Activated T-helper 1 cell treated with anti-CD3 and anti-CD28 coated beads, Interleukin-12 subunit alpha, Interleukin-12 subunit beta, Interleukin-2, Interleukin-4 antibody, amounts not matched to agents 30 ng/mL and 10 ng/mL and 1 ng/mL, durations not matched to agents 14 hours and 24 hours and 36 hours (primary cell): ENCODE measurements at regions not wholly inside any gene's neighbourhood (a gene's known extent, or its start where the extent isn't known, plus 50 kb on each side); places are given as distances from the start of the nearest gene placed in this dataset.

ENCODE experiments used
- DNase-seq: peaks from one replicate; pipeline ENCODE4 v3.0.0; 2021; ENCODE audit warnings: low spot score
- H3K27ac Mint-ChIP-seq: one replicate; pipeline ENCODE4 v1.8.0; 2021; ENCODE audit warnings: mild to moderate bottlenecking, mixed read lengths
- H3K27me3 Mint-ChIP-seq: one replicate; pipeline ENCODE4 v1.8.0; 2022; ENCODE audit warnings: mild to moderate bottlenecking, moderate library complexity, mixed read lengths; ENCODE audit not compliant: insufficient read depth
- H3K36me3 Mint-ChIP-seq: one replicate; pipeline ENCODE4 v1.8.0; 2021; ENCODE audit warnings: low read depth, mixed read lengths
- H3K4me1 Mint-ChIP-seq: one replicate; pipeline ENCODE4 v1.8.0; 2021; ENCODE audit warnings: low read depth, mixed read lengths
- H3K4me3 Mint-ChIP-seq: one replicate; pipeline ENCODE4 v1.8.0; 2021; ENCODE audit warnings: mild to moderate bottlenecking, moderate library complexity, mixed read lengths
- H3K9me3 Mint-ChIP-seq: one replicate; pipeline ENCODE4 v1.8.0; 2021; ENCODE audit warnings: mixed read lengths
- intact Hi-C: fragments of 100-400 bp; cut with micrococcal nuclease; formaldehyde crosslinking; loops from one replicate; pipeline ENCODE4 v1.15.1; 2024

GRCh38 chr5:8600843-8601242, 731.9 kb downstream of the MTRR start:
- H3K36me3 Mint-ChIP-seq, result no peaks in the 10 kb centered on the region
- intact Hi-C loops, result no loop called here
- H3K27ac Mint-ChIP-seq, result no peak overlapping the region
- H3K9me3 Mint-ChIP-seq, result no peaks in the 10 kb centered on the region
- no peak for DNase-seq
- no peak overlapping the region for H3K4me3 Mint-ChIP-seq
- no peaks in the 10 kb centered on the region for H3K4me1 Mint-ChIP-seq
- H3K27me3 Mint-ChIP-seq, result no peaks in the 10 kb centered on the region

GRCh38 chr5:8601831-8602354, 732.9 kb downstream of the MTRR start:
- H3K4me1 Mint-ChIP-seq, result no peaks in the 10 kb centered on the region
- H3K27ac Mint-ChIP-seq, result no peak overlapping the region
- no peak for DNase-seq
- intact Hi-C loops, result no loop called here
- no peaks in the 10 kb centered on the region for H3K9me3 Mint-ChIP-seq
- H3K36me3 Mint-ChIP-seq, result no peaks in the 10 kb centered on the region
- no peak overlapping the region for H3K4me3 Mint-ChIP-seq
- H3K27me3 Mint-ChIP-seq, result no peaks in the 10 kb centered on the region

- no peak overlapping the region for H3K4me3 Mint-ChIP-seq
- H3K27ac Mint-ChIP-seq, result no peak overlapping the region
- H3K9me3 Mint-ChIP-seq, result no peaks in the 10 kb centered on the region
- H3K27me3 Mint-ChIP-seq, result no peaks in the 10 kb centered on the region
- H3K4me1 Mint-ChIP-seq, result no peaks in the 10 kb centered on the region
- no peak for DNase-seq
- no peaks in the 10 kb centered on the region for H3K36me3 Mint-ChIP-seq
- intact Hi-C loops, result no loop called here
Observed at GRCh38 chr5:8606231-8606630, 737.3 kb downstream of the MTRR start.

- DNase-seq, result no peak
- Mint-ChIP-seq H3K9me3 (peaks cover 11% of the 10 kb centered on the region), H3K27me3 (no peaks in the 10 kb centered on the region), H3K27ac (no peak overlapping the region), H3K4me3 (no peak overlapping the region), H3K36me3 (no peaks in the 10 kb centered on the region), H3K4me1 (no peaks in the 10 kb centered on the region)
- intact Hi-C loops, result no loop called here
Observed at GRCh38 chr5:8611067-8611466, 742.1 kb downstream of the MTRR start.

- Mint-ChIP-seq H3K9me3 (peaks cover 11% of the 10 kb centered on the region), H3K36me3 (no peaks in the 10 kb centered on the region), H3K4me3 (no peak overlapping the region), H3K27me3 (no peaks in the 10 kb centered on the region), H3K4me1 (no peaks in the 10 kb centered on the region), H3K27ac (no peak overlapping the region)
- intact Hi-C loops, result no loop called here
- DNase-seq, result no peak
Observed at GRCh38 chr5:8613078-8613685, 744.2 kb downstream of the MTRR start.

- Mint-ChIP-seq H3K27me3 (no peaks in the 10 kb centered on the region), H3K9me3 (peaks cover 11% of the 10 kb centered on the region), H3K36me3 (no peaks in the 10 kb centered on the region), H3K27ac (no peak overlapping the region), H3K4me1 (no peaks in the 10 kb centered on the region), H3K4me3 (no peak overlapping the region)
- DNase-seq, result no peak
- intact Hi-C loops, result no loop called here
Observed at GRCh38 chr5:8615142-8615858, 746.4 kb downstream of the MTRR start.

GRCh38 chr5:8628521-8628920, 759.6 kb downstream of the MTRR start:
- Mint-ChIP-seq H3K27me3 (no peaks in the 10 kb centered on the region), H3K9me3 (peaks cover under 1% of the 10 kb centered on the region), H3K4me1 (no peaks in the 10 kb centered on the region), H3K4me3 (no peak overlapping the region), H3K27ac (no peak overlapping the region), H3K36me3 (no peaks in the 10 kb centered on the region)
- DNase-seq, result no peak
- intact Hi-C loops, result no loop called here

GRCh38 chr5:8633259-8633658, 764.3 kb downstream of the MTRR start:
- no peak overlapping the region for H3K4me3 Mint-ChIP-seq
- no peak overlapping the region for H3K27ac Mint-ChIP-seq
- intact Hi-C loops, result no loop called here
- H3K27me3 Mint-ChIP-seq, result no peaks in the 10 kb centered on the region
- no peaks in the 10 kb centered on the region for H3K4me1 Mint-ChIP-seq
- peaks cover 4% of the 10 kb centered on the region for H3K9me3 Mint-ChIP-seq
- no peak for DNase-seq
- no peaks in the 10 kb centered on the region for H3K36me3 Mint-ChIP-seq

- no peaks in the 10 kb centered on the region for H3K4me1 Mint-ChIP-seq
- no peaks in the 10 kb centered on the region for H3K27me3 Mint-ChIP-seq
- intact Hi-C loops, result no loop called here
- H3K9me3 Mint-ChIP-seq, result peaks cover 7% of the 10 kb centered on the region
- H3K36me3 Mint-ChIP-seq, result no peaks in the 10 kb centered on the region
- no peak overlapping the region for H3K27ac Mint-ChIP-seq
- H3K4me3 Mint-ChIP-seq, result no peak overlapping the region
- no peak for DNase-seq
Observed at GRCh38 chr5:8633696-8634095, 764.7 kb downstream of the MTRR start.

- no peaks in the 10 kb centered on the region for H3K4me1 Mint-ChIP-seq
- H3K9me3 Mint-ChIP-seq, result peaks cover 7% of the 10 kb centered on the region
- intact Hi-C loops, result no loop called here
- no peaks in the 10 kb centered on the region for H3K27me3 Mint-ChIP-seq
- no peak overlapping the region for H3K4me3 Mint-ChIP-seq
- DNase-seq, result no peak
- no peaks in the 10 kb centered on the region for H3K36me3 Mint-ChIP-seq
- H3K27ac Mint-ChIP-seq, result no peak overlapping the region
Observed at GRCh38 chr5:8634219-8634618, 765.3 kb downstream of the MTRR start.

GRCh38 chr5:8641786-8642505, 773.0 kb downstream of the MTRR start:
- peaks cover 14% of the 10 kb centered on the region for H3K9me3 Mint-ChIP-seq
- no peak overlapping the region for H3K27ac Mint-ChIP-seq
- no peak overlapping the region for H3K4me3 Mint-ChIP-seq
- DNase-seq, result no peak
- intact Hi-C loops, result no loop called here
- no peaks in the 10 kb centered on the region for H3K4me1 Mint-ChIP-seq
- no peaks in the 10 kb centered on the region for H3K27me3 Mint-ChIP-seq
- H3K36me3 Mint-ChIP-seq, result no peaks in the 10 kb centered on the region

- Mint-ChIP-seq H3K4me1 (no peaks in the 10 kb centered on the region), H3K27ac (no peak overlapping the region), H3K9me3 (peaks cover 10% of the 10 kb centered on the region), H3K27me3 (no peaks in the 10 kb centered on the region), H3K4me3 (no peak overlapping the region), H3K36me3 (no peaks in the 10 kb centered on the region)
- DNase-seq, result no peak
- intact Hi-C loops, result no loop called here
Observed at GRCh38 chr5:8644377-8644776, 775.4 kb downstream of the MTRR start.

- Mint-ChIP-seq H3K36me3 (no peaks in the 10 kb centered on the region), H3K4me1 (no peaks in the 10 kb centered on the region), H3K27me3 (no peaks in the 10 kb centered on the region), H3K4me3 (no peak overlapping the region), H3K27ac (no peak overlapping the region), H3K9me3 (peaks cover 18% of the 10 kb centered on the region)
- intact Hi-C loops, result no loop called here
- DNase-seq, result no peak
Observed at GRCh38 chr5:8647111-8647510, 778.2 kb downstream of the MTRR start.
